ENCODE measurements at regions not wholly inside any gene's neighbourhood (a gene's known extent, or its start where the extent isn't known, plus 50 kb on each side); places are given as distances from the start of the nearest gene placed in this dataset.

DNA sequence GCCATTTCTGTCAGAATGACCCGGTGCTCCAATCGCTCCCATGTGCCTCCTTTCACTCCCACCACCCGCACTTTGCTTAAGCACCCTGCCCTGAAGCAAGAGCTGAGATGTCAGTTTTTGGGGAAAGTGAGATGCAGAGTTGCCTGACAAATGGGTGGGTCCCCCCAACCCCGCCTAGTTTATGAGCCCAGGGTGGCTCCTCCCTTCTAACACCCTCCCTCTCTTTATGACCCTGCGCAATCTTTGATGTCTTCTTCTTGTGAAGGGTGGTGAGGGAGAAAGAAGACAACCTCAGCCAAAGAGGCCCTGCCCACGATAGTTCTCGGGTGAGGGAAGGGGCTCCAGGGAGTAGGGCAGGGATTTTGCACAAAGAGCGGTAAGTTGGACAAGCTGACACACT lies 89.5 kb upstream of the HOXC13 start:
- H3K9ac ChIP-seq (ENCODE audit: low read length in 3 of 3): no peak overlapping the region
- no peak overlapping the region for H3K4me3 ChIP-seq (ENCODE audit: low read length in 3 of 3)
- FAIRE-seq: no peak
- H3K36me3 ChIP-seq (ENCODE audit: control insufficient read depth in 2 of 3, insufficient read depth in 3 of 3, low read length in 3 of 3): no peaks in the 10 kb centered on the region
- TF ChIP-seq, protein P1, sequence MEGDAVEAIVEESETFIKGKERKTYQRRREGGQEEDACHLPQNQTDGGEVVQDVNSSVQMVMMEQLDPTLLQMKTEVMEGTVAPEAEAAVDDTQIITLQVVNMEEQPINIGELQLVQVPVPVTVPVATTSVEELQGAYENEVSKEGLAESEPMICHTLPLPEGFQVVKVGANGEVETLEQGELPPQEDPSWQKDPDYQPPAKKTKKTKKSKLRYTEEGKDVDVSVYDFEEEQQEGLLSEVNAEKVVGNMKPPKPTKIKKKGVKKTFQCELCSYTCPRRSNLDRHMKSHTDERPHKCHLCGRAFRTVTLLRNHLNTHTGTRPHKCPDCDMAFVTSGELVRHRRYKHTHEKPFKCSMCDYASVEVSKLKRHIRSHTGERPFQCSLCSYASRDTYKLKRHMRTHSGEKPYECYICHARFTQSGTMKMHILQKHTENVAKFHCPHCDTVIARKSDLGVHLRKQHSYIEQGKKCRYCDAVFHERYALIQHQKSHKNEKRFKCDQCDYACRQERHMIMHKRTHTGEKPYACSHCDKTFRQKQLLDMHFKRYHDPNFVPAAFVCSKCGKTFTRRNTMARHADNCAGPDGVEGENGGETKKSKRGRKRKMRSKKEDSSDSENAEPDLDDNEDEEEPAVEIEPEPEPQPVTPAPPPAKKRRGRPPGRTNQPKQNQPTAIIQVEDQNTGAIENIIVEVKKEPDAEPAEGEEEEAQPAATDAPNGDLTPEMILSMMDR (IDR thresholded peaks at IDR 0.05; ENCODE audit: borderline replicate concordance, extremely low read depth, insufficient read depth): no peak
- no peak overlapping the region for H3K27ac ChIP-seq (ENCODE audit: low read depth in 2 of 2, low read length in 2 of 2)
- intact Hi-C loops (cut with DNase I): no loop called here
- no peak for DNase-seq
- H3K9me3 ChIP-seq (ENCODE audit: control insufficient read depth in 2 of 3, insufficient read depth in 1 of 3, low read length in 3 of 3): no peaks in the 10 kb centered on the region
- no peaks in the 10 kb centered on the region for H3K4me1 ChIP-seq (ENCODE audit: control insufficient read depth in 2 of 3, insufficient read depth in 2 of 3, low read depth in 1 of 3, low read length in 3 of 3)
- no peaks in the 10 kb centered on the region for H3K27me3 ChIP-seq (ENCODE audit: control insufficient read depth, insufficient read depth, low read length)

DNA sequence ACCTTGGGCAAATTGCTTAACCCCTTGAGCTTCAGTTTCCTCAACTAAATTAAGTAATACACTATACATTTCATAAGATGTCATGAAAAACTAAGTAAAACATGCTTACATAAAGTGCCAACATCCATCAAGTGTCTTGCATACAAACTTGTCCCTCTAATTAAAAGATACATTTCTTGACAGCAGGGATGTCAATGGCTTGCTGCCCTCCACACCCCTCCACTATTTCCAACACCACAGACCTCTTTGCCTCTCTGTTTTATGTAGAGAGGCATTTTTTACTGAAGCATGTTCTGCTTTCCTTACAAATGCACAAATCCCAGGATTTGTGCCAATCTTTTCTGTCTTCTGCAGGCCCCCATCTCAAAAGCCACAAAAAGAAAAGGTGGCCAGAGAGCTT lies 89.0 kb upstream of the HOXC13 start:
- Histone ChIP-seq H3K27ac (ENCODE audit: low read depth in 2 of 2, low read length in 2 of 2) (no peak overlapping the region), H3K4me1 (ENCODE audit: control insufficient read depth in 2 of 3, insufficient read depth in 2 of 3, low read depth in 1 of 3, low read length in 3 of 3) (no peaks in the 10 kb centered on the region), H3K9me3 (ENCODE audit: control insufficient read depth in 2 of 3, insufficient read depth in 1 of 3, low read length in 3 of 3) (no peaks in the 10 kb centered on the region), H3K4me3 (ENCODE audit: low read length in 3 of 3) (no peak overlapping the region), H3K36me3 (ENCODE audit: control insufficient read depth in 2 of 3, insufficient read depth in 3 of 3, low read length in 3 of 3) (no peaks in the 10 kb centered on the region), H3K27me3 (ENCODE audit: control insufficient read depth, insufficient read depth, low read length) (no peaks in the 10 kb centered on the region), H3K9ac (ENCODE audit: low read length in 3 of 3) (no peak overlapping the region)
- intact Hi-C loops (cut with DNase I): no loop called here
- FAIRE-seq (no peak), DNase-seq (no peak)
- TF ChIP-seq, protein P1 (IDR thresholded peaks at IDR 0.05; ENCODE audit: borderline replicate concordance, extremely low read depth, insufficient read depth): no peak

DNA sequence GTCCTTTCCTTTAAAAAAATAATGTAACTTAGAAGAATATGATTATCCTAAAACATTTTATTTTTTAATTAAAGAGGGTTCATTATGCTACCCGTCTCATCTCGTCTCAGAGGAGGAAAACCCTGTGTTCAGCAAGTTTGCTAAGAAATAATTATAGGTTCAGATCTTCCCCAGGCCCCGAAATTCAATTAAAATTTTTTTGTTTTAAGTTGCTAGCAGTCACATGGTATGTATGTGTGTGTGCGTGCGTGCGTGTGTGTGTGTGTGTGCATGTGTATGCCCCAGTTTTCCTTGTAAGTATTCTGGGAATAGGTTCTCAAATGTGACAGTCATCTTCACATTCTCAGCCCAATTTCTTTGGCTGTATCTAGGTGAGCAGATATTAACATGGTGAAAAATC lies 86.6 kb upstream of the HOXC13 start:
- Histone ChIP-seq H3K9me3 (ENCODE audit: control insufficient read depth in 2 of 3, insufficient read depth in 1 of 3, low read length in 3 of 3) (no peaks in the 10 kb centered on the region), H3K36me3 (ENCODE audit: control insufficient read depth in 2 of 3, insufficient read depth in 3 of 3, low read length in 3 of 3) (no peaks in the 10 kb centered on the region), H3K4me1 (ENCODE audit: control insufficient read depth in 2 of 3, insufficient read depth in 2 of 3, low read depth in 1 of 3, low read length in 3 of 3) (no peaks in the 10 kb centered on the region), H3K4me3 (ENCODE audit: low read length in 3 of 3) (no peak overlapping the region), H3K9ac (ENCODE audit: low read length in 3 of 3) (no peak overlapping the region), H3K27me3 (ENCODE audit: control insufficient read depth, insufficient read depth, low read length) (no peaks in the 10 kb centered on the region), H3K27ac (ENCODE audit: low read depth in 2 of 2, low read length in 2 of 2) (no peak overlapping the region)
- DNase-seq (no peak), FAIRE-seq (no peak)
- intact Hi-C loops (cut with DNase I): no loop called here
- TF ChIP-seq, protein P1 (IDR thresholded peaks at IDR 0.05; ENCODE audit: borderline replicate concordance, extremely low read depth, insufficient read depth): no peak

DNA sequence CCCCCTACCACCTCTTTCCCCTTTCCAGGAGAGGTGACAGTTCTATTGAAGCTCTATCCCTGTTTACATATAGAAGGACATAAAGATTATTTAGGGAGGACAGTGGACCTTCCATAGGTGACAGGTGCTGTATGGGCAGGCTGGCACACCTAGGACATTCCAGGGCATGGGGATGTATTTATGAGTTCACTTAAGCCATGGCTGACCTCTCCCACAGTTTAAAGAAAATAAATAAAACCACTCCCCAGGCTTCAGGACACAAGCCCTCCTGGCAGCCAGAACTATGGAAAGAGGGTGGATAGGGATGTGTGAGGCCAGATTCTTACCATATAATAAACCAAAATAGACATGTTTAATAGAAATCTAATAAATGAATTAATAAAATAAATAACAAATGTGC lies 85.6 kb upstream of the HOXC13 start:
- no peaks in the 10 kb centered on the region for H3K36me3 ChIP-seq (ENCODE audit: control insufficient read depth in 2 of 3, insufficient read depth in 3 of 3, low read length in 3 of 3)
- FAIRE-seq: no peak
- TF ChIP-seq, protein P1 (IDR thresholded peaks at IDR 0.05; ENCODE audit: borderline replicate concordance, extremely low read depth, insufficient read depth): no peak
- no peak overlapping the region for H3K4me3 ChIP-seq (ENCODE audit: low read length in 3 of 3)
- no peak for DNase-seq
- intact Hi-C loops (cut with DNase I): no loop called here
- H3K27ac ChIP-seq (ENCODE audit: low read depth in 2 of 2, low read length in 2 of 2): no peak overlapping the region
- H3K9me3 ChIP-seq (ENCODE audit: control insufficient read depth in 2 of 3, insufficient read depth in 1 of 3, low read length in 3 of 3): no peaks in the 10 kb centered on the region
- no peaks in the 10 kb centered on the region for H3K4me1 ChIP-seq (ENCODE audit: control insufficient read depth in 2 of 3, insufficient read depth in 2 of 3, low read depth in 1 of 3, low read length in 3 of 3)
- no peak overlapping the region for H3K9ac ChIP-seq (ENCODE audit: low read length in 3 of 3)
- H3K27me3 ChIP-seq (ENCODE audit: control insufficient read depth, insufficient read depth, low read length): no peaks in the 10 kb centered on the region

Data from kidney (tissue), 13 donors.